ENCODE measurements at regions not wholly inside any gene's neighbourhood (a gene's known extent, or its start where the extent isn't known, plus 50 kb on each side); places are given as distances from the start of the nearest gene placed in this dataset.

GRCh38 chr3:25894101-25894500 is 104.2 kb downstream of the OXSM start:
- TF ChIP-seq ARNTL (CRISPR knock-in tag; IDR thresholded peaks at IDR 0.05; ENCODE audit: borderline replicate concordance, low read depth): no peak
- TF ChIP-seq, protein P1, sequence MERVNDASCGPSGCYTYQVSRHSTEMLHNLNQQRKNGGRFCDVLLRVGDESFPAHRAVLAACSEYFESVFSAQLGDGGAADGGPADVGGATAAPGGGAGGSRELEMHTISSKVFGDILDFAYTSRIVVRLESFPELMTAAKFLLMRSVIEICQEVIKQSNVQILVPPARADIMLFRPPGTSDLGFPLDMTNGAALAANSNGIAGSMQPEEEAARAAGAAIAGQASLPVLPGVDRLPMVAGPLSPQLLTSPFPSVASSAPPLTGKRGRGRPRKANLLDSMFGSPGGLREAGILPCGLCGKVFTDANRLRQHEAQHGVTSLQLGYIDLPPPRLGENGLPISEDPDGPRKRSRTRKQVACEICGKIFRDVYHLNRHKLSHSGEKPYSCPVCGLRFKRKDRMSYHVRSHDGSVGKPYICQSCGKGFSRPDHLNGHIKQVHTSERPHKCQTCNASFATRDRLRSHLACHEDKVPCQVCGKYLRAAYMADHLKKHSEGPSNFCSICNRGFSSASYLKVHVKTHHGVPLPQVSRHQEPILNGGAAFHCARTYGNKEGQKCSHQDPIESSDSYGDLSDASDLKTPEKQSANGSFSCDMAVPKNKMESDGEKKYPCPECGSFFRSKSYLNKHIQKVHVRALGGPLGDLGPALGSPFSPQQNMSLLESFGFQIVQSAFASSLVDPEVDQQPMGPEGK (CRISPR knock-in tag; IDR thresholded peaks at IDR 0.05; ENCODE audit: borderline replicate concordance): no peak
- no peak for TF ChIP-seq BACH2 (CRISPR knock-in tag; IDR thresholded peaks at IDR 0.05; ENCODE audit: borderline replicate concordance)

Measured in SK-N-SH treated with all-trans-retinoic acid at 6 μM for 48 hours (cell line).